HEK293 (cell line): ENCODE measurements at regions not wholly inside any gene's neighbourhood (a gene's known extent, or its start where the extent isn't known, plus 50 kb on each side); places are given as distances from the start of the nearest gene placed in this dataset.
A peak's percentile ranks its signal among the peaks of the same experiment; 100 is the strongest.
"Not testable (repeated sequence)": the region's sequence is repeated elsewhere in the genome, so short reads cannot be mapped to it uniquely, and the experiment has no call there.

Experiments used
- CTCF ChIA-PET: fragments of 350-600 bp; formaldehyde crosslinking; extraction: SDS; loops from one replicate; lab custom pipeline; 2021; ENCODE audit warnings: antibody characterized with exemption; lab: Yijun Ruan, JAX
- POLR2A ChIA-PET: fragments of 300-600 bp; formaldehyde crosslinking; extraction: SDS; loops from one replicate; lab custom pipeline; 2020; ENCODE audit warnings: antibody characterized with exemption, inconsistent platforms; lab: Yijun Ruan, JAX
- H3K27ac ChIP-seq: fragments of 200-500 bp; sonication (Bioruptor generic); 2 replicates; pipeline ENCODE4 v1.5.1; 2014; ENCODE audit warnings: low read depth, low read length, control low read depth, inconsistent platforms; ENCODE audit errors: extremely low read depth
- H3K36me3 ChIP-seq, 2 experiments: fragments of 200-500 bp in 1 of 2; sonication (Bioruptor generic) in 1 of 2; 1 replicate in 1 of 2; 2 replicates in 1 of 2; pipeline ENCODE4 v1.5.1; 2014 to 2017; ENCODE audit warnings: inconsistent platforms in 2 of 2, low read length in 2 of 2; ENCODE audit not compliant: control insufficient read depth in 2 of 2, insufficient read depth in 1 of 2
- H3K4me1 ChIP-seq: fragments of 200-500 bp; sonication (Bioruptor generic); 2 replicates; pipeline ENCODE4 v1.5.1; 2014; ENCODE audit warnings: mild to moderate bottlenecking, low read length, inconsistent platforms; ENCODE audit not compliant: control insufficient read depth, insufficient read depth
- H3K4me3 ChIP-seq: 2 replicates; pipeline ENCODE4 v1.5.1; 2011; ENCODE audit warnings: low read depth, mild to moderate bottlenecking, control low read depth, low read length, moderate library complexity
- H3K9me3 ChIP-seq: fragments of 200-500 bp; sonication (Bioruptor generic); 2 replicates; pipeline ENCODE4 v1.5.1; 2014; ENCODE audit warnings: low read depth, low read length, inconsistent platforms; ENCODE audit not compliant: control insufficient read depth, insufficient read depth
- HOXC10 ChIP-seq: sonication (generic); formaldehyde crosslinking; IDR thresholded peaks from 2 replicates; pipeline ENCODE4 v1.8.1; 2023; ENCODE audit warnings: mild to moderate bottlenecking, missing genetic modification reagents
- SETDB1 ChIP-seq: IDR thresholded peaks from one replicate; pipeline ENCODE4 v1.6.1; 2017; ENCODE audit warnings: mild to moderate bottlenecking, low read length, moderate library complexity, mixed read lengths; ENCODE audit not compliant: insufficient read length
- ZNF19 ChIP-seq: fragments of 450-650 bp; formaldehyde crosslinking; IDR thresholded peaks from 2 replicates; pipeline ENCODE4; 2016; ENCODE audit warnings: missing biosample characterization, missing genetic modification characterization, low read depth
- ZNF239 ChIP-seq: fragments of 450-650 bp; formaldehyde crosslinking; IDR thresholded peaks from 2 replicates; pipeline ENCODE4 v1.5.1; 2016; ENCODE audit warnings: missing biosample characterization, missing genetic modification characterization
- ZNF266 ChIP-seq: fragments of 450-650 bp; formaldehyde crosslinking; IDR thresholded peaks from 2 replicates; pipeline ENCODE4 v1.5.1; 2016; ENCODE audit warnings: missing biosample characterization, missing genetic modification characterization, low read depth
- ZNF335 ChIP-seq: fragments of 450-650 bp; formaldehyde crosslinking; conservative IDR thresholded peaks from 2 replicates; pipeline ENCODE4 v1.5.1; 2016; ENCODE audit warnings: missing biosample characterization, missing genetic modification characterization
- ZNF341 ChIP-seq: fragments of 450-650 bp; formaldehyde crosslinking; IDR thresholded peaks from 2 replicates; pipeline ENCODE4; 2016; ENCODE audit warnings: low read depth, missing biosample characterization, missing genetic modification characterization
- ZNF555 ChIP-seq: fragments of 450-650 bp; formaldehyde crosslinking; conservative IDR thresholded peaks from 2 replicates; pipeline ENCODE4 v1.5.1; 2017; ENCODE audit warnings: missing biosample characterization, mild to moderate bottlenecking, missing genetic modification characterization, inconsistent platforms
- ZNF621 ChIP-seq: fragments of 450-650 bp; formaldehyde crosslinking; IDR thresholded peaks from 2 replicates; pipeline ENCODE4 v1.5.1; 2017; ENCODE audit warnings: missing biosample characterization, missing genetic modification characterization
- ZNF623 ChIP-seq: fragments of 450-650 bp; formaldehyde crosslinking; IDR thresholded peaks from 2 replicates; pipeline ENCODE4 v1.5.1; 2016; ENCODE audit warnings: missing biosample characterization, missing genetic modification characterization
- ZNF624 ChIP-seq: fragments of 450-650 bp; formaldehyde crosslinking; IDR thresholded peaks from 2 replicates; pipeline ENCODE4 v1.5.1; 2017; ENCODE audit warnings: missing biosample characterization, missing genetic modification characterization
- ZNF629 ChIP-seq: fragments of 450-650 bp; formaldehyde crosslinking; IDR thresholded peaks from 2 replicates; pipeline ENCODE4 v1.5.1; 2017; ENCODE audit warnings: missing biosample characterization, missing genetic modification characterization
- ZNF747 ChIP-seq: fragments of 450-650 bp; formaldehyde crosslinking; IDR thresholded peaks from 2 replicates; pipeline ENCODE4 v1.5.1; 2016; ENCODE audit warnings: missing biosample characterization, missing genetic modification characterization
- ZNF776 ChIP-seq: fragments of 450-650 bp; formaldehyde crosslinking; IDR thresholded peaks from 2 replicates; pipeline ENCODE4 v1.5.0; 2017; ENCODE audit warnings: missing biosample characterization, missing genetic modification characterization, borderline replicate concordance
- ZXDB ChIP-seq: fragments of 450-650 bp; formaldehyde crosslinking; IDR thresholded peaks from 2 replicates; pipeline ENCODE4 v1.5.1; 2016; ENCODE audit warnings: missing biosample characterization, missing genetic modification characterization
- TF ChIP-seq, protein P1 (sequence below): fragments of 450-650 bp; formaldehyde crosslinking; IDR thresholded peaks from 2 replicates; pipeline ENCODE4 v1.5.1; 2017; ENCODE audit warnings: missing biosample characterization, missing genetic modification characterization
- TF ChIP-seq, protein P2 (sequence below): fragments of 450-650 bp; formaldehyde crosslinking; IDR thresholded peaks from 2 replicates; pipeline ENCODE4 v1.5.1; 2016; ENCODE audit warnings: missing biosample characterization, missing genetic modification characterization

DNA sequence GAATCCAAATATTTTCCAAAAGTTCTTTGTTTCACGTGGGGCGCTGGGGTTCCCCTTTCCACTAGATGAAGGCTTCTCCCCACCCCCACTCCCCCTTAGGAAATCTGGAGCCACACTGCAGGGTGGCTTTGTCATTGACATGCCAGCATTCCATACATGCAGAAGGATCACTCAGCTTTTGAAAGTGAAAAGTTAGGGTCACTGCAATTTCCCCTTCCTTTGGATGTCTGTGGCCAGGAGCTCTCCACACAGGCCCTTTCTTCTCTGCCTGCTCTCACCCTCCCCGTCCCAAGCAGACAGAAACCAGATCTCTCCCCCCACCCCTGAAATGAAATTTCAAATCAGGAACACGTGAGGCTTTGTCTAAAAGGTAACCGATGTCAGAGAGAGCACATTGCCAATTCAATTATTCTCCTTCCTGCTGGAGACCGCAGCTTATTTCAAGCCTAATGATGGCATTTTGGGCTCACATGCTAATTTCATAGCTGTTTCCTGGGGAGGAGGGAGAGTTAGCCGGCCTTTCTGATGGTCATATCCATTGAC, 153.9 kb upstream of the RFLNA start (continued):
- TF ChIP-seq ZNF239: no peak

- H3K4me1 ChIP-seq, H3K36me3 ChIP-seq, H3K27ac ChIP-seq, H3K4me3 ChIP-seq, H3K9me3 ChIP-seq, CTCF ChIA-PET, POLR2A ChIA-PET: not testable (repeated sequence)
These were observed 153.3 kb upstream of the RFLNA start for GRCh38 chr12:124141611-124142010.

GRCh38 chr12:124142395-124143035, 152.4 kb upstream of the RFLNA start:
- no peak overlapping the region for H3K27ac ChIP-seq
- POLR2A ChIA-PET: no interaction called here
- no peak overlapping the region for H3K4me3 ChIP-seq
- no peaks in the 10 kb centered on the region for H3K9me3 ChIP-seq
- no peaks in the 10 kb centered on the region for H3K36me3 ChIP-seq
- no peak for TF ChIP-seq ZNF19 (tag by site-specific recombination)
- TF ChIP-seq ZNF266 (tag by site-specific recombination): no peak
- no peak for TF ChIP-seq ZNF555 (tag by site-specific recombination)
- TF ChIP-seq SETDB1: peak; percentile 58
- CTCF ChIA-PET: no interaction called here
- no peaks in the 10 kb centered on the region for H3K4me1 ChIP-seq

- H3K4me3 ChIP-seq: no peak overlapping the region
- POLR2A ChIA-PET: interaction anchor here (0.6 kb wide), 1 partner anchor 11 kb away, joined by 3 read pairs; no protein-coding TSS in a partner anchor
- H3K4me1 ChIP-seq: no peaks in the 10 kb centered on the region
- no peaks in the 10 kb centered on the region for H3K36me3 ChIP-seq
- TF ChIP-seq ZNF747 (tag by site-specific recombination) (no peak), ZXDB (tag by site-specific recombination) (no peak), ZNF341 (no peak), ZNF335 (tag by site-specific recombination) (no peak), ZNF621 (no peak), ZNF629 (tag by site-specific recombination) (no peak), ZNF624 (tag by site-specific recombination) (no peak), HOXC10 (CRISPR knock-in tag) (no peak), ZNF776 (no peak), ZNF623 (tag by site-specific recombination) (no peak)
- TF ChIP-seq, protein P1, sequence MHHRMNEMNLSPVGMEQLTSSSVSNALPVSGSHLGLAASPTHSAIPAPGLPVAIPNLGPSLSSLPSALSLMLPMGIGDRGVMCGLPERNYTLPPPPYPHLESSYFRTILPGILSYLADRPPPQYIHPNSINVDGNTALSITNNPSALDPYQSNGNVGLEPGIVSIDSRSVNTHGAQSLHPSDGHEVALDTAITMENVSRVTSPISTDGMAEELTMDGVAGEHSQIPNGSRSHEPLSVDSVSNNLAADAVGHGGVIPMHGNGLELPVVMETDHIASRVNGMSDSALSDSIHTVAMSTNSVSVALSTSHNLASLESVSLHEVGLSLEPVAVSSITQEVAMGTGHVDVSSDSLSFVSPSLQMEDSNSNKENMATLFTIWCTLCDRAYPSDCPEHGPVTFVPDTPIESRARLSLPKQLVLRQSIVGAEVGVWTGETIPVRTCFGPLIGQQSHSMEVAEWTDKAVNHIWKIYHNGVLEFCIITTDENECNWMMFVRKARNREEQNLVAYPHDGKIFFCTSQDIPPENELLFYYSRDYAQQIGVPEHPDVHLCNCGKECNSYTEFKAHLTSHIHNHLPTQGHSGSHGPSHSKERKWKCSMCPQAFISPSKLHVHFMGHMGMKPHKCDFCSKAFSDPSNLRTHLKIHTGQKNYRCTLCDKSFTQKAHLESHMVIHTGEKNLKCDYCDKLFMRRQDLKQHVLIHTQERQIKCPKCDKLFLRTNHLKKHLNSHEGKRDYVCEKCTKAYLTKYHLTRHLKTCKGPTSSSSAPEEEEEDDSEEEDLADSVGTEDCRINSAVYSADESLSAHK (tag by site-specific recombination): no peak
- TF ChIP-seq, protein P2, sequence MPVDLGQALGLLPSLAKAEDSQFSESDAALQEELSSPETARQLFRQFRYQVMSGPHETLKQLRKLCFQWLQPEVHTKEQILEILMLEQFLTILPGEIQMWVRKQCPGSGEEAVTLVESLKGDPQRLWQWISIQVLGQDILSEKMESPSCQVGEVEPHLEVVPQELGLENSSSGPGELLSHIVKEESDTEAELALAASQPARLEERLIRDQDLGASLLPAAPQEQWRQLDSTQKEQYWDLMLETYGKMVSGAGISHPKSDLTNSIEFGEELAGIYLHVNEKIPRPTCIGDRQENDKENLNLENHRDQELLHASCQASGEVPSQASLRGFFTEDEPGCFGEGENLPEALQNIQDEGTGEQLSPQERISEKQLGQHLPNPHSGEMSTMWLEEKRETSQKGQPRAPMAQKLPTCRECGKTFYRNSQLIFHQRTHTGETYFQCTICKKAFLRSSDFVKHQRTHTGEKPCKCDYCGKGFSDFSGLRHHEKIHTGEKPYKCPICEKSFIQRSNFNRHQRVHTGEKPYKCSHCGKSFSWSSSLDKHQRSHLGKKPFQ (tag by site-specific recombination): no peak
- CTCF ChIA-PET: interaction anchor here (0.6 kb wide), 1 partner anchor 79 kb away, joined by 3 read pairs; no protein-coding TSS in a partner anchor
- no peaks in the 10 kb centered on the region for H3K9me3 ChIP-seq
- H3K27ac ChIP-seq: no peak overlapping the region
These were observed 151.2 kb upstream of the RFLNA start for GRCh38 chr12:124143726-124144125.
